OCI-LY1 (cell line): ENCODE measurements at regions not wholly inside any gene's neighbourhood (a gene's known extent, or its start where the extent isn't known, plus 50 kb on each side); places are given as distances from the start of the nearest gene placed in this dataset.

ENCODE experiments used
- EZH2 ChIP-seq: fragments of 200-600 bp; sonication (generic), shearing (Covaris generic); IDR thresholded peaks from 2 replicates; pipeline ENCODE4 v1.8.0; 2017; ENCODE audit warnings: borderline replicate concordance, mixed run types, mild to moderate bottlenecking, antibody characterized with exemption, low read length, moderate library complexity, mixed read lengths
- TF ChIP-seq, protein P1 (sequence below): fragments of 200-600 bp; sonication (generic), shearing (Covaris generic); IDR thresholded peaks from 2 replicates; pipeline ENCODE4 v1.5.1; 2017; ENCODE audit warnings: mild to moderate bottlenecking, antibody characterized with exemption, low read length, moderate library complexity, mixed read lengths

DNA sequence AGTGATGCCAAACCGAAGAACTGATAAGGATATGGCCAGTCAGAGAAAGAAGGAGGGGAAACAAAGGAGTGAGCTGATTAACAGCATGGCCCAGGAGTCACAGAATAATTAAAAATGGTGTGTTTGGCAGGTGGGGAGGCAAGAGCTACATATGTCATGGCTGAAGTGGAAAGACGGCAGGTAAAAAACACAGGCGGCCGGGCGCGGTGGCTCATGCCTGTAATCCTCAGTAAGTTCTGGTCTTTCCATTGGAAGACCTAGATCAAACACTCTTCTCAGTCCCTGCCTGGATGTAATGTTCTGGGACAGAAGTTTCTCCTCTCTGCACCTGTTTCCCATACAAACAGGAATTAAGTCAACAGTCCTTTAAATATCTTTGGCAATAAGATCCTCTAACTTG lies 503.9 kb downstream of the STIM2 start:
- TF ChIP-seq, protein P1, sequence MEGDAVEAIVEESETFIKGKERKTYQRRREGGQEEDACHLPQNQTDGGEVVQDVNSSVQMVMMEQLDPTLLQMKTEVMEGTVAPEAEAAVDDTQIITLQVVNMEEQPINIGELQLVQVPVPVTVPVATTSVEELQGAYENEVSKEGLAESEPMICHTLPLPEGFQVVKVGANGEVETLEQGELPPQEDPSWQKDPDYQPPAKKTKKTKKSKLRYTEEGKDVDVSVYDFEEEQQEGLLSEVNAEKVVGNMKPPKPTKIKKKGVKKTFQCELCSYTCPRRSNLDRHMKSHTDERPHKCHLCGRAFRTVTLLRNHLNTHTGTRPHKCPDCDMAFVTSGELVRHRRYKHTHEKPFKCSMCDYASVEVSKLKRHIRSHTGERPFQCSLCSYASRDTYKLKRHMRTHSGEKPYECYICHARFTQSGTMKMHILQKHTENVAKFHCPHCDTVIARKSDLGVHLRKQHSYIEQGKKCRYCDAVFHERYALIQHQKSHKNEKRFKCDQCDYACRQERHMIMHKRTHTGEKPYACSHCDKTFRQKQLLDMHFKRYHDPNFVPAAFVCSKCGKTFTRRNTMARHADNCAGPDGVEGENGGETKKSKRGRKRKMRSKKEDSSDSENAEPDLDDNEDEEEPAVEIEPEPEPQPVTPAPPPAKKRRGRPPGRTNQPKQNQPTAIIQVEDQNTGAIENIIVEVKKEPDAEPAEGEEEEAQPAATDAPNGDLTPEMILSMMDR = no peak
- TF ChIP-seq EZH2 = no peak
